ENCODE measurements at regions not wholly inside any gene's neighbourhood (a gene's known extent, or its start where the extent isn't known, plus 50 kb on each side); places are given as distances from the start of the nearest gene placed in this dataset.

DNA sequence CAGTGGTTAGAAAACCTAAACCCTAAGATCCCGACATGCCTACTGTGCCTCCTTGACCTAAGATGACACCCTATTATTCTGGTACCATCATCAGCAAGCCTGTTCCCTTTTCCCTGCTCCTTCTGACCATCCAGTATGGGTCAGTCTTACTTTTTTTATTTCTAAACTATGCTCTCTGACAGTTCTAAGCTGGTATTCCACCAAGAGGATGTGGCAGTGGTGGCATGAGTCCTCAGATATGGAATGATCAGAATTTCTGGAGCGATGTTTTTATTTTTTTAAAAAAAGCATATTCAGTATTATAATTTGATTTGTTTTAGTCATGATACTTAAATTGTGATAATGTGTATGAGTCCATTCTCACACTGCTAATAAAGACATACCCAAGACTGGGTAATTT lies 145.9 kb upstream of the LHCGR start:
- no peak overlapping the region for H3K4me3 Mint-ChIP-seq (ENCODE audit: unreplicated experiment)
- H3K27ac Mint-ChIP-seq (ENCODE audit: unreplicated experiment), result no peak overlapping the region
- H3K4me1 Mint-ChIP-seq (ENCODE audit: low read depth), result peaks cover 17% of the 10 kb centered on the region
- TF ChIP-seq, protein P1, sequence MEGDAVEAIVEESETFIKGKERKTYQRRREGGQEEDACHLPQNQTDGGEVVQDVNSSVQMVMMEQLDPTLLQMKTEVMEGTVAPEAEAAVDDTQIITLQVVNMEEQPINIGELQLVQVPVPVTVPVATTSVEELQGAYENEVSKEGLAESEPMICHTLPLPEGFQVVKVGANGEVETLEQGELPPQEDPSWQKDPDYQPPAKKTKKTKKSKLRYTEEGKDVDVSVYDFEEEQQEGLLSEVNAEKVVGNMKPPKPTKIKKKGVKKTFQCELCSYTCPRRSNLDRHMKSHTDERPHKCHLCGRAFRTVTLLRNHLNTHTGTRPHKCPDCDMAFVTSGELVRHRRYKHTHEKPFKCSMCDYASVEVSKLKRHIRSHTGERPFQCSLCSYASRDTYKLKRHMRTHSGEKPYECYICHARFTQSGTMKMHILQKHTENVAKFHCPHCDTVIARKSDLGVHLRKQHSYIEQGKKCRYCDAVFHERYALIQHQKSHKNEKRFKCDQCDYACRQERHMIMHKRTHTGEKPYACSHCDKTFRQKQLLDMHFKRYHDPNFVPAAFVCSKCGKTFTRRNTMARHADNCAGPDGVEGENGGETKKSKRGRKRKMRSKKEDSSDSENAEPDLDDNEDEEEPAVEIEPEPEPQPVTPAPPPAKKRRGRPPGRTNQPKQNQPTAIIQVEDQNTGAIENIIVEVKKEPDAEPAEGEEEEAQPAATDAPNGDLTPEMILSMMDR (IDR thresholded peaks at IDR 0.05), result no peak
- DNase-seq (ENCODE audit: low spot score), result no peak
- H3K36me3 Mint-ChIP-seq (ENCODE audit: low read depth), result no peaks in the 10 kb centered on the region
- H3K27me3 Mint-ChIP-seq (ENCODE audit: low read depth), result no peaks in the 10 kb centered on the region
- H3K9me3 Mint-ChIP-seq (ENCODE audit: low read depth), result no peaks in the 10 kb centered on the region

DNA sequence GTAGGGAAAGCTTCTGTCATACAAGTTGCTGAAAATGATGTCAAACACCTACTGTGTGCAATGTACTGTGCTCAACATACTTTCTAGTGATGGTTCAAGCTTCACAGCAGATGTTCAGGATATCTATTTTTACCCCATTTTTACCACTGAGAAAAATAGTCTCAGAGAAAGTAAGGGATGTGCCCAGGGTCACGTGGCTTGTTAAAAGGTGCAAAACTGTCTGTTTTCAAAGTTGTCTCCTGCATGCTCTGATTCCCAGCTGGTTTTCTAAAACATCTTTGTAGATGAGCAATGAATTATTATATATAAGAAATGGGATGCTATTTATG lies 145.5 kb upstream of the LHCGR start:
- TF ChIP-seq, protein P1 (IDR thresholded peaks at IDR 0.05), result no peak
- Mint-ChIP-seq H3K27ac (ENCODE audit: unreplicated experiment) (no peak overlapping the region), H3K27me3 (ENCODE audit: low read depth) (no peaks in the 10 kb centered on the region), H3K9me3 (ENCODE audit: low read depth) (no peaks in the 10 kb centered on the region), H3K4me1 (ENCODE audit: low read depth) (peaks cover 17% of the 10 kb centered on the region), H3K4me3 (ENCODE audit: unreplicated experiment) (no peak overlapping the region), H3K36me3 (ENCODE audit: low read depth) (no peaks in the 10 kb centered on the region)
- no peak for DNase-seq (ENCODE audit: low spot score)

DNA sequence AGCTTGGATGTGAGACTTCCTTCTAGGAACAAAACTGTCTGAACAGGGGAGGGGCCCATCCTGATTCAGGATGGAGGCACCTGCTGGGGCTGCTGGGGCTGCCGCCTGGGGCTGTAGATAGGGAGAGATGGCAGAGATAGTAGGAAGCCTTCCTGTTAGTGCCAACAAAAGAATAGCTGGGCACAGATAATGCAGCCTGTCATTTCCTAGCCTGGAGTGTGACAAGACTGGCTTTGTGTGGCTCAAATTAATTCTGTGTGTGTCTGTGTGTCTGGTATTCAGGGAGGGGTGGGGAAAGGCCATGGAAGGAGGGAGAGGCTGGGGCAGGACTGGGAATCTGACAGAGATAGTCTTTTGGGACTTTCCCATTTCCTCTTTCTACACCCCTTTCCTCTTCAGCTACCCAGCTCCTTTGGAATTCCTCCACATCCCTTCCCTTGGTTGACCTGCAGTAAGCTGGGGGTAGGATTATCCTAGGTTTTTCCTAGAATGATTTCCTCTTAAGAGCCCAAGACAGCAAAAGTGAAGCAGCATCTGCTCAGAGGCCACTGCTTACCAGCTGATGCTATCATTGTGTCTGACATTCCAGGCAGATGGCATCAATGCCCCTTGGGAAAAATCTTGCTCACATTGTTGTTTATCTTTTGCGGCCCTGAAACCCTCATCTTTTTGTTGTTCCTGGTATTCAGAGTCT lies 144.9 kb upstream of the LHCGR start:
- Mint-ChIP-seq H3K27me3 (ENCODE audit: low read depth) (no peaks in the 10 kb centered on the region), H3K4me3 (ENCODE audit: unreplicated experiment) (no peak overlapping the region), H3K4me1 (ENCODE audit: low read depth) (peaks cover 17% of the 10 kb centered on the region), H3K9me3 (ENCODE audit: low read depth) (no peaks in the 10 kb centered on the region), H3K27ac (ENCODE audit: unreplicated experiment) (no peak overlapping the region), H3K36me3 (ENCODE audit: low read depth) (no peaks in the 10 kb centered on the region)
- TF ChIP-seq, protein P1 (IDR thresholded peaks at IDR 0.05), result no peak
- no peak for DNase-seq (ENCODE audit: low spot score)

DNA sequence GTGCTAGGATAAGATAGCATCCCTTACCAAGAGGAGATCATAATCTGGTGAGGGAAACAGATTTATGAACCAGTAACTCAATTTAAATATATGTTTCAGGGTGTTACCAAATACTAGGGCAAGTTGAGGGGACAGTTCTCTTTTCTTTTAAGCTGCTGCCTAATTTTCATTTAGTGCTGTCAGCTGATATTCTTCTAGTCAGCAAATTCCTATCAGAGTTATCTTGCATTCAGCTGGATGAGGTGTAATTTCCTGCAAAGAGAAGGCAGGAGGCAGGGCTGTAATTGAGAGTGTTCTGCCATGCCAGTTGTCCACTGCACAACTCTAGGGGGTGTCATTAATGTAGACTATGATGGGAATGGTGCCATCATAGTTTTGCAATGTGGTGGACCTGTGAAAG lies 141.3 kb upstream of the LHCGR start:
- TF ChIP-seq, protein P1 (IDR thresholded peaks at IDR 0.05), result no peak
- no peaks in the 10 kb centered on the region for H3K36me3 Mint-ChIP-seq (ENCODE audit: low read depth)
- H3K27ac Mint-ChIP-seq (ENCODE audit: unreplicated experiment), result no peak overlapping the region
- no peaks in the 10 kb centered on the region for H3K9me3 Mint-ChIP-seq (ENCODE audit: low read depth)
- no peak overlapping the region for H3K4me3 Mint-ChIP-seq (ENCODE audit: unreplicated experiment)
- peaks cover 17% of the 10 kb centered on the region for H3K4me1 Mint-ChIP-seq (ENCODE audit: low read depth)
- DNase-seq (ENCODE audit: low spot score), result no peak
- H3K27me3 Mint-ChIP-seq (ENCODE audit: low read depth), result peaks cover 10% of the 10 kb centered on the region

DNA sequence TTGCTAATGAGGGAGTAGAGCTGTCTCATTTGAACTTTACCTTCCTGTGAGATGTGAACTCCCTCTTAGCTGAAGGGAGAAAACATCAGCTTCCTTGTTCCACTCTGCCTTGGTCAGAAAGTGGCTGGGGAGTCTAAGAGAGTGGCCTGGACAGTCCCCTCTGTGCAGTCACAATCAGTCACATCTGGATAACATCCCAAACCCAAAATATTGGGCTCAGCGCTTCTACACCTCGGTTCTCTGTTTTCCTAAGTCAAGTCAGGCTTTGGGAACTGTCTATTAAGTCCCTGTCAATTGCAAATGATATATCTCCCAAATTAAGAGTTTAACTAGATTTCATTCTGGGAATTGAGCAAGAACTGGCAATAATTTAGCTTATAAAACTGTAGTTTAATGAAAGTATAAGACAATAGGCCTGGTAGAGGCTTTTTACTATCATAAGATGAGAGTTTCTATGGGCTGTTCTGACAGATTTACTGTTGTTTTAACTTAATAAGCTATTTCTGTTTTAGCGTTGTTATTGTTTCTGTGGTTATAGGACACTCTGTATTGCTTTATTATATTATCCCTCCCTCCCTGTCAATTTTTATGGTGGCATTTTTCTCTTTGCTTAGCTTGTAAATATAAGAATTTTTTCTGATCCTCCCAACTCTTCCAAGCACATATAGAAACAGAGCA lies 135.1 kb upstream of the LHCGR start:
- peaks cover 16% of the 10 kb centered on the region for H3K27me3 Mint-ChIP-seq (ENCODE audit: low read depth)
- TF ChIP-seq, protein P1 (IDR thresholded peaks at IDR 0.05), result no peak
- H3K4me1 Mint-ChIP-seq (ENCODE audit: low read depth), result no peaks in the 10 kb centered on the region
- DNase-seq (ENCODE audit: low spot score), result no peak
- H3K4me3 Mint-ChIP-seq (ENCODE audit: unreplicated experiment), result no peak overlapping the region
- peaks cover 4% of the 10 kb centered on the region for H3K9me3 Mint-ChIP-seq (ENCODE audit: low read depth)
- no peaks in the 10 kb centered on the region for H3K36me3 Mint-ChIP-seq (ENCODE audit: low read depth)
- no peak overlapping the region for H3K27ac Mint-ChIP-seq (ENCODE audit: unreplicated experiment)
